Gastroesophageal sphincter (tissue), 4 donors: ENCODE measurements at regions not wholly inside any gene's neighbourhood (a gene's known extent, or its start where the extent isn't known, plus 50 kb on each side); places are given as distances from the start of the nearest gene placed in this dataset.

Experiments used
- ATAC-seq: fragments of 150-250 bp; one replicate; pipeline ENCODE4 v1.9.1; 2016; ENCODE audit warnings: mild to moderate bottlenecking, moderate library complexity
- H3K27ac ChIP-seq, 4 donors: fragments of 200-600 bp; sonication (generic) in 3 of 4; 1 replicate in 3 of 4; 2 replicates in 1 of 4; pipeline ENCODE4 v1.5.1; 2016 to 2019
- H3K27me3 ChIP-seq: fragments of 200-600 bp; sonication (generic); one replicate; pipeline ENCODE4 v1.5.1; 2019
- H3K36me3 ChIP-seq, 2 donors: fragments of 200-600 bp; sonication (generic); one replicate each; pipeline ENCODE4 v1.5.1; 2019; ENCODE audit warnings: control low read depth in 1 of 2
- H3K4me1 ChIP-seq, 3 donors: fragments of 200-600 bp; sonication (generic); 1 replicate in 2 of 3; 2 replicates in 1 of 3; pipeline ENCODE4 v1.5.1; 2016 to 2019; ENCODE audit warnings: control low read depth in 2 of 3
- H3K4me3 ChIP-seq, 2 donors: fragments of 200-600 bp; sonication (generic); one replicate each; pipeline ENCODE4 v1.5.1; 2019; ENCODE audit warnings: mild to moderate bottlenecking in 1 of 2, moderate library complexity in 1 of 2
- H3K9me3 ChIP-seq, 3 donors: fragments of 200-600 bp; sonication (generic); one replicate each; pipeline ENCODE4 v1.5.1; 2017 to 2019; ENCODE audit warnings: control low read depth in 2 of 3
- CTCF ChIP-seq, 4 experiments: fragments of 200-600 bp in 2 of 4; fragments of 450-650 bp in 2 of 4; sonication (generic) in 1 of 4; IDR thresholded peaks; one replicate each; pipeline ENCODE4 v1.5.1; 2017 to 2019; ENCODE audit warnings: antibody characterized with exemption in 4 of 4, mild to moderate bottlenecking in 2 of 4, moderate library complexity in 2 of 4
- EP300 ChIP-seq: sonication (generic); formaldehyde crosslinking; IDR thresholded peaks from one replicate; pipeline ENCODE4 v1.6.1; 2017; ENCODE audit warnings: antibody characterized with exemption, mild to moderate bottlenecking
- POLR2A ChIP-seq, 2 donors: fragments of 450-650 bp; IDR thresholded peaks; one replicate each; pipeline ENCODE4 v1.6.1; 2017; ENCODE audit warnings: antibody characterized with exemption in 2 of 2, mild to moderate bottlenecking in 2 of 2, moderate library complexity in 1 of 2
- POLR2AphosphoS5 ChIP-seq: sonication (generic); formaldehyde crosslinking; IDR thresholded peaks from one replicate; pipeline ENCODE4 v1.6.1; 2017; ENCODE audit warnings: antibody characterized with exemption
- WGBS, 2 donors: methylation state at CpG; one replicate each; pipeline ENCODE4 v1.1.5; 2018; ENCODE audit warnings: low coverage in 1 of 2; 5-methylcytosine and 5-hydroxymethylcytosine counted together

GRCh38 chr5:56335212-56335611, 102.1 kb upstream of the ANKRD55 start:
- H3K27me3 ChIP-seq, result no peaks in the 10 kb centered on the region
- TF ChIP-seq EP300 (no peak), POLR2AphosphoS5 (no peak), CTCF (IDR thresholded peaks at IDR 0.05) (no peak), POLR2A (IDR thresholded peaks at IDR 0.05) (no peak)
- no peak overlapping the region for H3K27ac ChIP-seq
- peaks cover 0 to 2% (median 0%) of the 10 kb centered on the region in 3 donors for H3K4me1 ChIP-seq
- no peak overlapping the region for H3K4me3 ChIP-seq
- H3K36me3 ChIP-seq, result no peaks in the 10 kb centered on the region
- no peak for ATAC-seq
- peaks cover 0 to 10% (median 0%) of the 10 kb centered on the region in 3 donors for H3K9me3 ChIP-seq

GRCh38 chr5:56330806-56331205, 97.7 kb upstream of the ANKRD55 start:
- 86 to 100% methylated on average over 1 of the region's 1 CpG for WGBS, 2 donors

GRCh38 chr5:56330167-56330566, 97.0 kb upstream of the ANKRD55 start:
- H3K27ac ChIP-seq, result no peak overlapping the region
- 64 to 84% methylated on average over 2 of the region's 2 CpGs for WGBS, 2 donors
- TF ChIP-seq POLR2A (IDR thresholded peaks at IDR 0.05) (no peak), POLR2AphosphoS5 (no peak), EP300 (no peak), CTCF (IDR thresholded peaks at IDR 0.05) (no peak)
- H3K4me3 ChIP-seq, result no peak overlapping the region
- H3K4me1 ChIP-seq, result peaks cover 0 to 5% (median 0%) of the 10 kb centered on the region in 3 donors
- no peaks in the 10 kb centered on the region for H3K27me3 ChIP-seq
- H3K9me3 ChIP-seq, result peaks cover 0 to 3% (median 0%) of the 10 kb centered on the region in 3 donors
- no peak for ATAC-seq
- H3K36me3 ChIP-seq, result no peaks in the 10 kb centered on the region

More at GRCh38 chr5:56330806-56331205, 97.7 kb upstream of the ANKRD55 start:
- H3K27ac ChIP-seq, result no peak overlapping the region
- H3K4me3 ChIP-seq, result no peak overlapping the region
- no peaks in the 10 kb centered on the region for H3K36me3 ChIP-seq
- peaks cover 0 to 6% (median 0%) of the 10 kb centered on the region in 3 donors for H3K9me3 ChIP-seq
- H3K4me1 ChIP-seq, result peaks cover 0 to 5% (median 0%) of the 10 kb centered on the region in 3 donors
- TF ChIP-seq POLR2A (IDR thresholded peaks at IDR 0.05) (no peak), EP300 (no peak), CTCF (IDR thresholded peaks at IDR 0.05) (no peak), POLR2AphosphoS5 (no peak)
- ATAC-seq, result no peak
- H3K27me3 ChIP-seq, result no peaks in the 10 kb centered on the region

- peaks cover 0 to 5% (median 0%) of the 10 kb centered on the region in 3 donors for H3K4me1 ChIP-seq
- H3K27me3 ChIP-seq, result no peaks in the 10 kb centered on the region
- no peak overlapping the region for H3K27ac ChIP-seq
- 92 to 98% methylated on average over 3 of the region's 3 CpGs for WGBS, 2 donors
- no peak for TF ChIP-seq EP300
- TF ChIP-seq POLR2AphosphoS5, result no peak
- TF ChIP-seq CTCF (IDR thresholded peaks at IDR 0.05), result no peak
- no peak for TF ChIP-seq POLR2A (IDR thresholded peaks at IDR 0.05)
- no peaks in the 10 kb centered on the region for H3K9me3 ChIP-seq
- no peak for ATAC-seq
- H3K4me3 ChIP-seq, result no peak overlapping the region
- no peaks in the 10 kb centered on the region for H3K36me3 ChIP-seq
Observed at GRCh38 chr5:56329652-56330051, 96.5 kb upstream of the ANKRD55 start.

GRCh38 chr5:56328753-56329560, 95.8 kb upstream of the ANKRD55 start:
- no peaks in the 10 kb centered on the region for H3K9me3 ChIP-seq
- TF ChIP-seq POLR2AphosphoS5 (no peak), CTCF (IDR thresholded peaks at IDR 0.05) (no peak), POLR2A (IDR thresholded peaks at IDR 0.05) (no peak), EP300 (no peak)
- H3K36me3 ChIP-seq, result no peaks in the 10 kb centered on the region
- ATAC-seq, result no peak
- no peaks in the 10 kb centered on the region for H3K27me3 ChIP-seq
- no peak overlapping the region for H3K4me3 ChIP-seq
- no peak overlapping the region for H3K27ac ChIP-seq
- peaks cover 0 to 5% (median 0%) of the 10 kb centered on the region in 3 donors for H3K4me1 ChIP-seq
- WGBS, 2 donors, result 56 to 57% methylated on average over 3 of the region's 3 CpGs
